Keratinocyte (primary cell): ENCODE measurements at regions not wholly inside any gene's neighbourhood (a gene's known extent, or its start where the extent isn't known, plus 50 kb on each side); places are given as distances from the start of the nearest gene placed in this dataset.

Experiments used
- CTCF ChIP-seq, 3 experiments: IDR thresholded peaks in 1 of 3; conservative IDR thresholded peaks in 1 of 3; optimal IDR thresholded peaks in 1 of 3; 2 replicates in 2 of 3; 3 replicates in 1 of 3; pipeline versions ENCODE3 to v1.5.1; 2011; ENCODE audit warnings: low read length in 3 of 3, mild to moderate bottlenecking in 3 of 3, moderate library complexity in 2 of 3, control low read depth in 1 of 3, inconsistent platforms in 1 of 3; ENCODE audit not compliant: insufficient read depth in 2 of 3; ENCODE audit errors: extremely low read depth in 1 of 3
- EZH2 ChIP-seq: IDR thresholded peaks from one replicate; pipeline ENCODE4 v1.6.1; 2012; ENCODE audit warnings: inconsistent platforms, mild to moderate bottlenecking, low read length, moderate library complexity

DNA sequence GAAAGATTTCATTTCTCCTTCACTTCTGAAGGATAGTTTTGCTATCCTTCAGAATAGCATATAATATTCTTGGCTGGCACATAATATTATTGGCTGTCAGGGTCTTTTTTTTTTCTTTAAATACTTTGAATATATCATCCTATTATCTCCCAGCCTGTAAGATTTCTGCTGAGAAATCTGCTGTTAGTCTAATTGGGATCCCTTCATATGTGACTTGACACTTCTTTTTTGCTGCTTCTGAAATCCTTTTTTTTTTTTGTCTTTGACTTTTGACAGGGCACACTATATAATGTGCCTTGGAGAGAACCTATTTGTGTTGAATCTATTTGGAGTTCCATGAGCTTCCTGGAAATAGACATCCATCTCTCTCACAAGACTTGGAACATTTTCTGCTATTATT, 136.9 kb upstream of the UBL3 start:
- TF ChIP-seq EZH2, result no peak
- TF ChIP-seq CTCF (optimal IDR thresholded peaks at IDR 0.05 in 1 of 3, IDR thresholded peaks at IDR 0.05 in 1 of 3, conservative IDR thresholded peaks at IDR 0.05 in 1 of 3; ENCODE audit: extremely low read depth in 1 of 3, insufficient read depth in 2 of 3, low read length in 3 of 3), result no peak
